ENCODE measurements at regions not wholly inside any gene's neighbourhood (a gene's known extent, or its start where the extent isn't known, plus 50 kb on each side); places are given as distances from the start of the nearest gene placed in this dataset.

DNA sequence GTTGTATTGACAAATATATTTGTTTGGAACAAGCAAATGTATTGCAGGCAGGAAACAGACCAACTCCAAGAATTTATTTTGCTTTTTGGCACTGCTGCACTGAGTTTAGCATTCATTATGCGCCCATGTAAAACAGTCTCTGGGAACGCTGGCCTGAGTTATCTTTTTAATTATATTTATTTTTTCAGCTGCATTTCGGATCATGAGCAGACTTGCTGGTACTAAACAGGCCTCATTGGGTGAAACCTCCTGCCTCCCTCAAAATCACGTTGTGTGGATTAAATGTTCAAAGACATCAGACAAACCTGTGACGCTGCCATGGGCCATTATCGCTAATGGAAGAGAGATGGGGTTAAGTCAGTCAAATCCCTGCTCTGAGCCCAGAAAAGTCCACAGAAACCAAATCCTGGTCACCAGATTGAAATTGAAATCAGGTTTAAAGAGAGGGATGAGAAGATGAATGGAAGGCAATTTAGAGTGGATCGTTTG, 511.1 kb upstream of the PROK2 start:
- Histone ChIP-seq H3K36me3 (ENCODE audit: insufficient read depth, low read length) (no peaks in the 10 kb centered on the region), H2AFZ (ENCODE audit: low read depth, low read length) (no peak overlapping the region), H3K27me3 (ENCODE audit: insufficient read depth, low read length) (peaks cover 12% of the 10 kb centered on the region)

DNA sequence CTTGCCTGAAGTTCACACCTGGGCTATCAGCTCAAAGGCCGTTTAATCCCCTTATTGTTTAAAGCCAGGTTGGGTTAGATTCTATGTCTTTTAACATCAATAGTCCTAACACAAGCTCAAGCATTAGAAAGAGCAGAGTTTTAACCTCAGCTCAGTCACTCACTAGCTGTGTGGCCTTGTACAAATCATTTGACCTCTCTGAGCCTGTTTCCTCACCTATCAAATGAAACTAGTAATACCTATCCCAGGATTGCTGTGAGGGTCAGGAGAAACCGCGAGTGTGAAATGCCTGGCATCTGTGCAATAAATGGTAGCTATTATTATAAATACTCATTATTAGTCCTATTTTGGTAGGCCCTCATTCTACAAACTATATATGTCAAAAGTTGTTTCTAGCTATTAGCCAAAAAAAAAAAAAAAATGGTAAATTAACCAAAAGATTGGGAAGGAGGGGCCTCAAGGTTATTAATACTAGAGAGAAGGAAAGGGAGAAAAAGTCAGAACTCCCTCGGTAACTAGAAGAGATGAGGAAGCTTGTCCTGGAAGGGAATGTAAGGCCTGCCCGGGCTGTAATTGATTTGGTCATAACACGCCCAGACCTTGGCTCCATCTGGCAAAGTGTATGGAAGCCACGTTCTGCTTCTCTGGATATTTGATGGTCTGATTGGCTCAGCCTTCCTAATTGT, 510.5 kb upstream of the PROK2 start:
- no peak overlapping the region for H2AFZ ChIP-seq (ENCODE audit: low read depth, low read length)
- no peak overlapping the region for H3K4me3 ChIP-seq (ENCODE audit: low read length)
- H3K36me3 ChIP-seq (ENCODE audit: insufficient read depth, low read length), result no peaks in the 10 kb centered on the region
- peaks cover 16% of the 10 kb centered on the region for H3K27me3 ChIP-seq (ENCODE audit: insufficient read depth, low read length)
- no peaks in the 10 kb centered on the region for H3K4me1 ChIP-seq (ENCODE audit: insufficient read depth, low read length)
- H3K9me3 ChIP-seq (ENCODE audit: low read length), result no peaks in the 10 kb centered on the region

More for the DNA sequence above, 511.1 kb upstream of the PROK2 start:
- Histone ChIP-seq H3K9me3 (ENCODE audit: low read length) (no peaks in the 10 kb centered on the region), H3K4me3 (ENCODE audit: low read length) (no peak overlapping the region), H3K4me1 (ENCODE audit: insufficient read depth, low read length) (no peaks in the 10 kb centered on the region)

DNA sequence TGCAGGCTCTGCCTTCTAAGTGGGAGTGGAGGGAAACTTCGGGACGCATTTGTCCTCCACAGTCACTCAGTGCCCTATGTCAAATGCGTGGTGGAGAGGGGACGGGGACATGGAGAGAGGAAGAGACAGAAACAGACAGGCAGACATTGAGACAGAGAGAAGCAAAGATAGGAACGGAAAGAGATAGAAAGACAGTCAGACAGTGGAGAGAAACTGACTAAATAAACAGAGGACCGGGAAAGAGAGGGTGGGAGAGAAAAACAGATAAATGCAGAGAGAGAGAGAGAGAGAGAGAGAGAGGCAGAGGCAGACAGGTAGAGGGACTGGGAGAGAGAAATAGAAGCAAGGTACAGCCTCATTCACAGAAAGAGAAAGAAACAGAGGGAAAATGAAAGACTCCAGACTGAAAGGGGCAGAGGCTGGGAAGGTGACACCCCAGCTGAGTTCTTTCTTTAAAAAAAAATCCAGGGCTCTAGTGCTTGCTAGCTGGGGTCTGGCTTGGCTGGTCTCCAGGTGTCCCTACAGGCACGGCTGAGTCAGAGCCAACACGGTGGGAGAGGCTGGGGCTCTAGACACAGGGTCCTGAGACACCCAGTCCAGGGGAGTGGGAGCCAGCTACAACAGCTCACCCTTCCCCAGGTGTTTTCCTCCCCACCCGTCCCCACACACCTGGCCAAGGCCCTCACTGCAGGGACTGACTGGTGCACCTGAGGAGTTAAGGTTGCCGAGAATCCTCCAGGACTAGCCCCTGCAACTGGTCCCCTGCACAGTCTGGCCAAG, 506.1 kb upstream of the PROK2 start:
- H3K27me3 ChIP-seq (ENCODE audit: insufficient read depth, low read length), result peaks cover 29% of the 10 kb centered on the region
- no peaks in the 10 kb centered on the region for H3K36me3 ChIP-seq (ENCODE audit: insufficient read depth, low read length)
- H3K9me3 ChIP-seq (ENCODE audit: low read length), result no peaks in the 10 kb centered on the region
- H2AFZ ChIP-seq (ENCODE audit: low read depth, low read length), result no peak overlapping the region
- no peak overlapping the region for H3K4me3 ChIP-seq (ENCODE audit: low read length)
- H3K4me1 ChIP-seq (ENCODE audit: insufficient read depth, low read length), result peaks cover 6% of the 10 kb centered on the region

- H3K4me1 ChIP-seq (ENCODE audit: insufficient read depth, low read length), result peaks cover 6% of the 10 kb centered on the region
- H3K4me3 ChIP-seq (ENCODE audit: low read length), result no peak overlapping the region
- no peaks in the 10 kb centered on the region for H3K36me3 ChIP-seq (ENCODE audit: insufficient read depth, low read length)
- H3K9me3 ChIP-seq (ENCODE audit: low read length), result no peaks in the 10 kb centered on the region
- peaks cover 33% of the 10 kb centered on the region for H3K27me3 ChIP-seq (ENCODE audit: insufficient read depth, low read length)
- no peak overlapping the region for H2AFZ ChIP-seq (ENCODE audit: low read depth, low read length)
Measured at GRCh38 chr3:72289692-72290071, 504.7 kb upstream of the PROK2 start.

GRCh38 chr3:72288955-72289691, 504.2 kb upstream of the PROK2 start:
- peaks cover 6% of the 10 kb centered on the region for H3K4me1 ChIP-seq (ENCODE audit: insufficient read depth, low read length)
- peaks cover 33% of the 10 kb centered on the region for H3K27me3 ChIP-seq (ENCODE audit: insufficient read depth, low read length)
- no peaks in the 10 kb centered on the region for H3K9me3 ChIP-seq (ENCODE audit: low read length)
- H3K36me3 ChIP-seq (ENCODE audit: insufficient read depth, low read length), result no peaks in the 10 kb centered on the region
- peak overlapping the region; percentile 20 for H3K4me3 ChIP-seq (ENCODE audit: low read length)
- H2AFZ ChIP-seq (ENCODE audit: low read depth, low read length), result peak overlapping the region; percentile 54

GRCh38 chr3:72287956-72288355, 503.0 kb upstream of the PROK2 start:
- Histone ChIP-seq H2AFZ (ENCODE audit: low read depth, low read length) (no peak overlapping the region), H3K4me3 (ENCODE audit: low read length) (no peak overlapping the region), H3K27me3 (ENCODE audit: insufficient read depth, low read length) (peaks cover 33% of the 10 kb centered on the region), H3K36me3 (ENCODE audit: insufficient read depth, low read length) (no peaks in the 10 kb centered on the region), H3K4me1 (ENCODE audit: insufficient read depth, low read length) (peaks cover 6% of the 10 kb centered on the region), H3K9me3 (ENCODE audit: low read length) (no peaks in the 10 kb centered on the region)

DNA sequence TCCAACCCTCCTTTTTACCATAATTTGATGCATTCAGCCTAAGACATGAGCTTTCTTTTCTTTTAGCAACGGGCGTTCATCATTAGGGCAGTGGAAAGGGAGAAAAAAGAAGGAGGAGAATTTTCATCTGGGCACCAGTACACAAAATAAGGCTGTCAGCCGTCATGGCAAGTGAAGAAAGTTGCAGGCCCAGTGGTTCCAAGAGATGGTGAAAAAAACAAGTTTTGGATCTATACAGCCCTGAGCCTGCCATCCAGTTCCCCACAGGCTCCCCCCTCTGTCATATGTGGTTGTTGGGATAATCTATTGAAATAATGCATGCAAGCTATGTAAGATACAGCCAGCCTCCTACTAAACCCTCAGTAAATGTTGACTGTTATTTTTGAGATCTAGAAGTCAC, 500.6 kb upstream of the PROK2 start:
- H2AFZ ChIP-seq (ENCODE audit: low read depth, low read length), result no peak overlapping the region
- H3K27me3 ChIP-seq (ENCODE audit: insufficient read depth, low read length), result peaks cover 17% of the 10 kb centered on the region
- no peaks in the 10 kb centered on the region for H3K36me3 ChIP-seq (ENCODE audit: insufficient read depth, low read length)
- H3K4me3 ChIP-seq (ENCODE audit: low read length), result no peak overlapping the region
- peaks cover 6% of the 10 kb centered on the region for H3K4me1 ChIP-seq (ENCODE audit: insufficient read depth, low read length)
- H3K9me3 ChIP-seq (ENCODE audit: low read length), result no peaks in the 10 kb centered on the region

- Histone ChIP-seq H3K36me3 (ENCODE audit: insufficient read depth, low read length) (no peaks in the 10 kb centered on the region), H3K9me3 (ENCODE audit: low read length) (no peaks in the 10 kb centered on the region), H2AFZ (ENCODE audit: low read depth, low read length) (no peak overlapping the region), H3K27me3 (ENCODE audit: insufficient read depth, low read length) (peaks cover 10% of the 10 kb centered on the region), H3K4me3 (ENCODE audit: low read length) (no peak overlapping the region), H3K4me1 (ENCODE audit: insufficient read depth, low read length) (peaks cover 6% of the 10 kb centered on the region)
Measured at GRCh38 chr3:72284471-72284870, 499.5 kb upstream of the PROK2 start.

- Histone ChIP-seq H2AFZ (ENCODE audit: low read depth, low read length) (no peak overlapping the region), H3K4me3 (ENCODE audit: low read length) (no peak overlapping the region), H3K27me3 (ENCODE audit: insufficient read depth, low read length) (peaks cover 10% of the 10 kb centered on the region), H3K9me3 (ENCODE audit: low read length) (no peaks in the 10 kb centered on the region), H3K4me1 (ENCODE audit: insufficient read depth, low read length) (no peaks in the 10 kb centered on the region), H3K36me3 (ENCODE audit: insufficient read depth, low read length) (no peaks in the 10 kb centered on the region)
Measured at GRCh38 chr3:72282918-72283317, 498.0 kb upstream of the PROK2 start.

DNA sequence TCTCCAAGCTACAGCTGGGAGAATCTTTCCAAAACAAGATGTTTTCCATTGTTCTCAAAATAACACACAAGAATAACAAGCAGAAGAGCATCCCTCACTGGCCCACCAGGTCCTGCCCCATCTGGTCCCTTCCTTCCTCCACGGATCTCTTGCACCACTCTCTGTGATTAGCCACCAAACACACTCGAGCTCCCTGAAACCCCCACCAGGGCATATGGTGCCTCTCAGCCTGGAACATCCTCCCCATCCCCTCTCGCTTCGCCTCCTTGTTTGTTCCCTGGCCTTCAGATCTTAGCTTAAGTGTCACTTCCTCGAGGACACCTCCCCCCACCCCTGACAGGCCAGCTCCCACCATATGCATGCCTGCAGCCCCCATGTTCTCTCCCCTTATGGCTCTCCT, 496.6 kb upstream of the PROK2 start:
- Histone ChIP-seq H3K27me3 (ENCODE audit: insufficient read depth, low read length) (peaks cover 8% of the 10 kb centered on the region), H3K9me3 (ENCODE audit: low read length) (no peaks in the 10 kb centered on the region), H3K36me3 (ENCODE audit: insufficient read depth, low read length) (no peaks in the 10 kb centered on the region), H3K4me1 (ENCODE audit: insufficient read depth, low read length) (no peaks in the 10 kb centered on the region), H3K4me3 (ENCODE audit: low read length) (no peak overlapping the region), H2AFZ (ENCODE audit: low read depth, low read length) (no peak overlapping the region)

- Histone ChIP-seq H3K27me3 (ENCODE audit: insufficient read depth, low read length) (peaks cover 1% of the 10 kb centered on the region), H3K36me3 (ENCODE audit: insufficient read depth, low read length) (no peaks in the 10 kb centered on the region), H3K4me1 (ENCODE audit: insufficient read depth, low read length) (no peaks in the 10 kb centered on the region), H2AFZ (ENCODE audit: low read depth, low read length) (no peak overlapping the region), H3K9me3 (ENCODE audit: low read length) (no peaks in the 10 kb centered on the region), H3K4me3 (ENCODE audit: low read length) (no peak overlapping the region)
Measured at GRCh38 chr3:72280876-72281275, 495.9 kb upstream of the PROK2 start.

DNA sequence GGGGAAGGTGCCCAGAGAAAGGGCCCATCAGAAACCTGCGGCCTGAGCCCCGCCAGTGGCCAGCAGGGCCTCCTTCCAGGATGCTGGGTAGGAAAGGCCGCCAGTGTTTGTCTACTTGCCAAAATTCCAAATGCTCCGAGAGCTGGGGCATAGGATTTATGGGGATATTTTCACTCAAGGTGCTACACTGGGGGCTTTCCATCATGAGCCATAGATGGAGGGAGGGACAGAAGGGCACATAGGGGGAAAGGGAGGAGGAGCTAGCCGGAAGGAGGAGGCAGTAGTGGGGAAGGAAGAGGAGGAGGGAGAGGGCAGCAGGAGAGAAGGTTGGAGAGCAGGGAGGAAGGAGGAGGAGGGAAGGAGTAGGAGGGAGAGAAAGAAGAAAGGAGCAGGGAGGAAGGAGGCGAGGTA, 494.7 kb upstream of the PROK2 start:
- Histone ChIP-seq H3K4me3 (ENCODE audit: low read length) (no peak overlapping the region), H2AFZ (ENCODE audit: low read depth, low read length) (no peak overlapping the region), H3K36me3 (ENCODE audit: insufficient read depth, low read length) (no peaks in the 10 kb centered on the region), H3K9me3 (ENCODE audit: low read length) (no peaks in the 10 kb centered on the region), H3K4me1 (ENCODE audit: insufficient read depth, low read length) (peaks cover 9% of the 10 kb centered on the region), H3K27me3 (ENCODE audit: insufficient read depth, low read length) (no peaks in the 10 kb centered on the region)

DNA sequence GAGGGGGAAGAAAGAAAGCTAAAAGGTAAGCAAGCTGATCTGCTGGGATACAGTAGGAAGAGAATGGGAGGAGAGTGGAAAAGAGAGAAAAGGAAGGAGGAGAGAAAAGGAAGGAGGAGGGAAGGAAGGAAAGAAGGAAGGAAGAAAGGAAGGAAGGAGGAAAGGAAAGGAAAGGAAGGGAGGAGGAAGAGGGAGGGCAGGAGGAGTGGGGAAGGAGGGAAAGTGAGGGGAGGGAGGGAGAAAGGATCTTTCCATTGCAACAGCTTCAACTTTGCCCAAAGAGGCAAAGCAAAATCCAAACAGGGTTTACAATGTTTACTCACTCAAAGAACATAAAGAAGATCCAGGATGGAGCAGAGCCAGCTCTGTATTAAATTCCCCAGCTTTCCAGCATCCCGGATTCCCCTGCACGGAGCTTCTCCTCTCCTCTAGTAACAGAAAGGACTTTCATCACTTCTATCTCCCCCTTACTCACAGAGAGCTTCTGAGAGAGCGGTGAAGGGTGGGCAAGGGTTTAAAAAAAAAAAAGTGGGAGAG, 494.2 kb upstream of the PROK2 start:
- Histone ChIP-seq H3K36me3 (ENCODE audit: insufficient read depth, low read length) (no peaks in the 10 kb centered on the region), H2AFZ (ENCODE audit: low read depth, low read length) (no peak overlapping the region), H3K4me1 (ENCODE audit: insufficient read depth, low read length) (peaks cover 11% of the 10 kb centered on the region), H3K27me3 (ENCODE audit: insufficient read depth, low read length) (no peaks in the 10 kb centered on the region), H3K4me3 (ENCODE audit: low read length) (no peak overlapping the region), H3K9me3 (ENCODE audit: low read length) (no peaks in the 10 kb centered on the region)

All from neuron (in vitro differentiated cells).